ENCODE measurements at regions not wholly inside any gene's neighbourhood (a gene's known extent, or its start where the extent isn't known, plus 50 kb on each side); places are given as distances from the start of the nearest gene placed in this dataset.

GRCh38 chr13:95355494-95355893, 54.2 kb upstream of the ABCC4 start:
- no peaks in the 10 kb centered on the region for H3K9me3 Mint-ChIP-seq
- Histone ChIP-seq H3K36me3 (ENCODE audit: insufficient read depth, low read length) (no peaks in the 10 kb centered on the region), H3K27me3 (ENCODE audit: control insufficient read depth in 1 of 2, insufficient read depth in 2 of 2, low read length in 2 of 2) (no peaks in the 10 kb centered on the region), H3K27ac (ENCODE audit: low read depth in 1 of 2, low read length in 2 of 2) (no peak overlapping the region), H3K4me3 (ENCODE audit: low read length) (no peak overlapping the region), H3K4me1 (ENCODE audit: insufficient read depth, low read length) (no peaks in the 10 kb centered on the region), H3K9me3 (ENCODE audit: control insufficient read depth in 1 of 2, insufficient read depth in 1 of 2, low read length in 2 of 2) (no peaks in the 10 kb centered on the region)
- no peak overlapping the region for H3K4me3 Mint-ChIP-seq
- POLR2A ChIA-PET, result no interaction called here
- no peak overlapping the region for H3K27ac Mint-ChIP-seq
- CTCF ChIA-PET, result no interaction called here
- no peak for TF ChIP-seq CTCF (IDR thresholded peaks at IDR 0.05)
- H3K27me3 Mint-ChIP-seq, result peaks cover 6% of the 10 kb centered on the region
- intact Hi-C loops (cut with DNase I, micrococcal nuclease), result no loop called here
- no peaks in the 10 kb centered on the region for H3K4me1 Mint-ChIP-seq (ENCODE audit: low read depth)
- no peak for DNase-seq
- ATAC-seq (ENCODE audit: poor library complexity), result no peak
- H3K36me3 Mint-ChIP-seq (ENCODE audit: low read depth), result no peaks in the 10 kb centered on the region

- TF ChIP-seq CTCF (IDR thresholded peaks at IDR 0.05), result no peak
- Mint-ChIP-seq H3K4me1 (ENCODE audit: low read depth) (no peaks in the 10 kb centered on the region), H3K36me3 (ENCODE audit: low read depth) (no peaks in the 10 kb centered on the region), H3K4me3 (no peak overlapping the region), H3K9me3 (no peaks in the 10 kb centered on the region), H3K27ac (no peak overlapping the region), H3K27me3 (peaks cover 6% of the 10 kb centered on the region)
- H3K27me3 ChIP-seq (ENCODE audit: control insufficient read depth in 1 of 2, insufficient read depth in 2 of 2, low read length in 2 of 2), result no peaks in the 10 kb centered on the region
- no peaks in the 10 kb centered on the region for H3K9me3 ChIP-seq (ENCODE audit: control insufficient read depth in 1 of 2, insufficient read depth in 1 of 2, low read length in 2 of 2)
- H3K27ac ChIP-seq (ENCODE audit: low read depth in 1 of 2, low read length in 2 of 2), result no peak overlapping the region
- no peak overlapping the region for H3K4me3 ChIP-seq (ENCODE audit: low read length)
- DNase-seq (no peak), ATAC-seq (ENCODE audit: poor library complexity) (no peak)
- no peaks in the 10 kb centered on the region for H3K4me1 ChIP-seq (ENCODE audit: insufficient read depth, low read length)
- CTCF ChIA-PET, result no interaction called here
- no peaks in the 10 kb centered on the region for H3K36me3 ChIP-seq (ENCODE audit: insufficient read depth, low read length)
- intact Hi-C loops (cut with DNase I, micrococcal nuclease), result no loop called here
- POLR2A ChIA-PET, result interaction anchor here (0.7 kb wide), 1 partner anchor 10 kb away, joined by 3 read pairs; no protein-coding TSS in a partner anchor
These were observed 55.7 kb upstream of the ABCC4 start for GRCh38 chr13:95356916-95357315.

- H3K27me3 Mint-ChIP-seq, result peaks cover 6% of the 10 kb centered on the region
- POLR2A ChIA-PET, result no interaction called here
These were observed 56.6 kb upstream of the ABCC4 start for GRCh38 chr13:95357875-95358274.

More at GRCh38 chr13:95357875-95358274, 56.6 kb upstream of the ABCC4 start:
- Mint-ChIP-seq H3K9me3 (no peaks in the 10 kb centered on the region), H3K4me3 (no peak overlapping the region), H3K36me3 (ENCODE audit: low read depth) (no peaks in the 10 kb centered on the region), H3K4me1 (ENCODE audit: low read depth) (no peaks in the 10 kb centered on the region), H3K27ac (no peak overlapping the region)
- H3K9me3 ChIP-seq (ENCODE audit: control insufficient read depth in 1 of 2, insufficient read depth in 1 of 2, low read length in 2 of 2), result no peaks in the 10 kb centered on the region
- ATAC-seq (ENCODE audit: poor library complexity), result no peak
- DNase-seq, result no peak
- H3K27ac ChIP-seq (ENCODE audit: low read depth in 1 of 2, low read length in 2 of 2), result no peak overlapping the region
- CTCF ChIA-PET, result no interaction called here
- H3K27me3 ChIP-seq (ENCODE audit: control insufficient read depth in 1 of 2, insufficient read depth in 2 of 2, low read length in 2 of 2), result no peaks in the 10 kb centered on the region
- no peak overlapping the region for H3K4me3 ChIP-seq (ENCODE audit: low read length)
- H3K4me1 ChIP-seq (ENCODE audit: insufficient read depth, low read length), result no peaks in the 10 kb centered on the region
- intact Hi-C loops (cut with DNase I, micrococcal nuclease), result no loop called here
- H3K36me3 ChIP-seq (ENCODE audit: insufficient read depth, low read length), result no peaks in the 10 kb centered on the region
- no peak for TF ChIP-seq CTCF (IDR thresholded peaks at IDR 0.05)
